KMS-11 (cell line): ENCODE measurements at regions not wholly inside any gene's neighbourhood (a gene's known extent, or its start where the extent isn't known, plus 50 kb on each side); places are given as distances from the start of the nearest gene placed in this dataset.

Source experiments
- H2AFZ ChIP-seq: fragments of 200-600 bp; sonication (generic); 2 replicates; pipeline ENCODE4 v1.6.1; 2016; ENCODE audit warnings: antibody characterized with exemption, mixed run types, low read depth
- H3K27ac ChIP-seq: fragments of 200-600 bp; sonication (generic); 2 replicates; pipeline ENCODE4 v1.6.1; 2016; ENCODE audit warnings: mild to moderate bottlenecking, mixed run types
- H3K27me3 ChIP-seq: fragments of 200-600 bp; sonication (generic); 2 replicates; pipeline ENCODE4 v1.6.1; 2017; ENCODE audit warnings: mild to moderate bottlenecking, low read depth, mixed run types, moderate library complexity; ENCODE audit not compliant: insufficient read depth
- H3K36me3 ChIP-seq: fragments of 200-600 bp; sonication (generic); 2 replicates; pipeline ENCODE4 v1.6.1; 2017; ENCODE audit warnings: mild to moderate bottlenecking, mixed run types; ENCODE audit not compliant: insufficient read depth
- H3K4me1 ChIP-seq: fragments of 200-600 bp; sonication (generic); 2 replicates; pipeline ENCODE4 v1.6.1; 2016; ENCODE audit warnings: mild to moderate bottlenecking, low read depth, mixed run types; ENCODE audit not compliant: poor library complexity, severe bottlenecking
- H3K4me2 ChIP-seq: fragments of 200-600 bp; sonication (generic); 2 replicates; pipeline ENCODE4 v1.7.0; 2016; ENCODE audit warnings: mild to moderate bottlenecking, mixed run types
- H3K4me3 ChIP-seq: fragments of 200-600 bp; sonication (generic); IDR thresholded peaks from 2 replicates; pipeline ENCODE4 v1.6.1; 2017; ENCODE audit warnings: low read depth, low read length, mixed read lengths; ENCODE audit not compliant: insufficient read depth
- H3K79me2 ChIP-seq: fragments of 200-600 bp; sonication (generic); 2 replicates; pipeline ENCODE4 v1.6.1; 2016; ENCODE audit warnings: low read depth, mixed run types; ENCODE audit not compliant: insufficient read depth
- H3K9ac ChIP-seq: fragments of 200-600 bp; sonication (generic); 2 replicates; pipeline ENCODE4 v1.6.1; 2016; ENCODE audit warnings: mild to moderate bottlenecking, mixed run types
- H4K20me1 ChIP-seq: fragments of 200-600 bp; sonication (generic); 2 replicates; pipeline ENCODE4 v1.6.1; 2016; ENCODE audit warnings: mild to moderate bottlenecking, mixed run types; ENCODE audit not compliant: insufficient read depth
- TF ChIP-seq, protein P1 (sequence below): fragments of 200-600 bp; sonication (generic); conservative IDR thresholded peaks from 2 replicates; pipeline ENCODE4 v1.6.1; 2017; ENCODE audit warnings: low read depth, mild to moderate bottlenecking, antibody characterized with exemption, low read length, moderate library complexity, mixed read lengths

DNA sequence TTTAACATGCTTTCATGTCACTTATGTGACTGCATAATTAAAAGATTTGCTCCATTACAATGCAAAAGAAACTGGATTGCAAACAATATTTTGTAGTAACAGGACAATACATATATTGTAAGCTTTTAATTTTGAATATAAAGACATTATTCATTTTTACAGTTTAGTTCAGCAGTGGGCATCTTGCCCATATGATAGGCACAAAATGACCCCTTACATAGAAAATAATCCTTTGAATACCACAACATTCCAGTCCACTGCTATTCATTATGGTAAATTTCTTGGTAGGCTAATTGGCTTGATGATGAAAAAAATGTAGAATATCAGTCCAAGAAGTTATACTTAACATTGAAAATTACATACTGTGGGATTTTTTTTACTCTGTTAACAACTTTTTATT lies 74.1 kb upstream of the LAMA2 start:
- Histone ChIP-seq H3K4me3 (no peak overlapping the region), H4K20me1 (no peaks in the 10 kb centered on the region), H2AFZ (no peak overlapping the region), H3K4me1 (no peaks in the 10 kb centered on the region), H3K27me3 (no peaks in the 10 kb centered on the region), H3K36me3 (no peaks in the 10 kb centered on the region), H3K4me2 (no peak overlapping the region), H3K79me2 (no peaks in the 10 kb centered on the region), H3K27ac (no peak overlapping the region), H3K9ac (no peak overlapping the region)
- TF ChIP-seq, protein P1, sequence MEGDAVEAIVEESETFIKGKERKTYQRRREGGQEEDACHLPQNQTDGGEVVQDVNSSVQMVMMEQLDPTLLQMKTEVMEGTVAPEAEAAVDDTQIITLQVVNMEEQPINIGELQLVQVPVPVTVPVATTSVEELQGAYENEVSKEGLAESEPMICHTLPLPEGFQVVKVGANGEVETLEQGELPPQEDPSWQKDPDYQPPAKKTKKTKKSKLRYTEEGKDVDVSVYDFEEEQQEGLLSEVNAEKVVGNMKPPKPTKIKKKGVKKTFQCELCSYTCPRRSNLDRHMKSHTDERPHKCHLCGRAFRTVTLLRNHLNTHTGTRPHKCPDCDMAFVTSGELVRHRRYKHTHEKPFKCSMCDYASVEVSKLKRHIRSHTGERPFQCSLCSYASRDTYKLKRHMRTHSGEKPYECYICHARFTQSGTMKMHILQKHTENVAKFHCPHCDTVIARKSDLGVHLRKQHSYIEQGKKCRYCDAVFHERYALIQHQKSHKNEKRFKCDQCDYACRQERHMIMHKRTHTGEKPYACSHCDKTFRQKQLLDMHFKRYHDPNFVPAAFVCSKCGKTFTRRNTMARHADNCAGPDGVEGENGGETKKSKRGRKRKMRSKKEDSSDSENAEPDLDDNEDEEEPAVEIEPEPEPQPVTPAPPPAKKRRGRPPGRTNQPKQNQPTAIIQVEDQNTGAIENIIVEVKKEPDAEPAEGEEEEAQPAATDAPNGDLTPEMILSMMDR = no peak

DNA sequence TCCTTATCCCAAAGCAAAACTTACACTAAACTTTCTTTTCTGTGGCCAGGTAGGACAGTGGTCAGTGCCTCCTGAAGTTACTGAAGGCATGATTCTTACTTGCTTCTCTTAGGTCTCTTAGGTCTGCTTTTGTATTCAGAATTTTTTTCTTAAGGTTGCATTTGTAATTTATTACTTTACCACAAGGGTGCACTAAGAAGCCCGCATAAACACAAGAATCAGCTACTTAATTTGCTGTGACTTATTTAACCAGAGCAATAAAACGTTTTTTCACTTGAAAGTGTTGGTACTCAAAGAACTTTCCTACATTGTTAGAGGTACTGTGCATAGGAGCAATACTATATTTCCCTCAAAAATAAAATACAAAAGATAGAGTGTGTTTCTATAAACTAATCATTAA lies 75.4 kb upstream of the LAMA2 start:
- Histone ChIP-seq H3K4me1 (no peaks in the 10 kb centered on the region), H3K27ac (no peak overlapping the region), H3K4me3 (no peak overlapping the region), H2AFZ (no peak overlapping the region), H3K9ac (no peak overlapping the region), H3K79me2 (no peaks in the 10 kb centered on the region), H3K4me2 (no peak overlapping the region), H4K20me1 (no peaks in the 10 kb centered on the region), H3K36me3 (no peaks in the 10 kb centered on the region), H3K27me3 (no peaks in the 10 kb centered on the region)
- TF ChIP-seq, protein P1 = peak; percentile 53

DNA sequence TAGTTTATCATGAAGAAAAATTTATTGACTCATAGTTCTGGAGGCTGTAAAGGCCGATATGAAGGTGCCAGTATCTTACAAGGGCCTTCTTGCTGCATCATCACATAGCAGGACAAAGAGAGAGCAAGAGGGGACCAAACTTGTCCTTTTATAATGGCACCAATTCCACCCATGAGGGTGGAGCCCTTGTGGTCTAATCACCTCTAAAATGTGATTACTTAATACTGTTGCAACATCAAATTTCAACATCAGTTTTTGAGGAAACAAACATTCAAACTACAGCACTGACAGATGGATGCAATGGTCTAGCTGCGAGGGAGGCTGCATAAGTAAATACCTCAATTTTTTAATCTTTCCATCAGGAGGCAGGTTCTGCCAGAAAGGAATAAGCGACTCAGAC lies 76.7 kb upstream of the LAMA2 start:
- H3K79me2 ChIP-seq = no peaks in the 10 kb centered on the region
- no peak overlapping the region for H3K4me2 ChIP-seq
- no peak overlapping the region for H3K27ac ChIP-seq
- H4K20me1 ChIP-seq = no peaks in the 10 kb centered on the region
- H3K36me3 ChIP-seq = no peaks in the 10 kb centered on the region
- H2AFZ ChIP-seq = no peak overlapping the region
- H3K4me1 ChIP-seq = no peaks in the 10 kb centered on the region
- no peaks in the 10 kb centered on the region for H3K27me3 ChIP-seq
- TF ChIP-seq, protein P1 = no peak
- no peak overlapping the region for H3K9ac ChIP-seq
- no peak overlapping the region for H3K4me3 ChIP-seq

DNA sequence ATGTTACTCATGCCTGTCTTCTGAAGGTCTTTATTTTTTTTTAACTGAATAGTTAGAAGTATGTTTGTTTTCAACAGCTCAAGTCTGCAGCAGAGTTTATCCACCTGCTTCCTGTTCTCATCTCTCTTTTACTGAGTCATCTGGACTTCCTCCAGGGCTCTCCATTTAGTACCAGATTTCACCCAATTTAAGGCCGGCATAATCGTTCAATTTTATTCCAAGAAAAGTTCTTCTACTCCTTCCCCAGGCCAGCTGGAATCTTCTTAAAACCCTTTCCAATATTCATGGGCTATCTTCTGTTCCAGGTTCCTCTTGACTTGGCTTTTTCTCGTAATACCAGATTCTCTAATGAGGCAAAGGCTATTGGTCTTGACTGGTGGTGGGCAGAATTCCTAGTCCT lies 79.0 kb upstream of the LAMA2 start:
- H3K36me3 ChIP-seq = no peaks in the 10 kb centered on the region

More for the DNA sequence above, 79.0 kb upstream of the LAMA2 start:
- Histone ChIP-seq H3K4me2 (no peak overlapping the region), H3K4me3 (no peak overlapping the region), H3K79me2 (no peaks in the 10 kb centered on the region), H3K27ac (no peak overlapping the region), H4K20me1 (no peaks in the 10 kb centered on the region), H3K9ac (no peak overlapping the region), H3K4me1 (no peaks in the 10 kb centered on the region), H2AFZ (no peak overlapping the region), H3K27me3 (no peaks in the 10 kb centered on the region)
- TF ChIP-seq, protein P1 = no peak
